Activated T-cell treated with anti-CD3 and anti-CD28 coated beads for 4 hours (primary cell): ENCODE measurements at regions not wholly inside any gene's neighbourhood (a gene's known extent, or its start where the extent isn't known, plus 50 kb on each side); places are given as distances from the start of the nearest gene placed in this dataset.
A peak's percentile ranks its signal among the peaks of the same experiment; 100 is the strongest.

Experiments used
- DNase-seq: peaks from one replicate; pipeline ENCODE4 v3.0.0-alpha.2; 2020

- DNase-seq: no peak
Measured at GRCh38 chr5:52690236-52690768, 97.4 kb upstream of the ITGA1 start.

DNA sequence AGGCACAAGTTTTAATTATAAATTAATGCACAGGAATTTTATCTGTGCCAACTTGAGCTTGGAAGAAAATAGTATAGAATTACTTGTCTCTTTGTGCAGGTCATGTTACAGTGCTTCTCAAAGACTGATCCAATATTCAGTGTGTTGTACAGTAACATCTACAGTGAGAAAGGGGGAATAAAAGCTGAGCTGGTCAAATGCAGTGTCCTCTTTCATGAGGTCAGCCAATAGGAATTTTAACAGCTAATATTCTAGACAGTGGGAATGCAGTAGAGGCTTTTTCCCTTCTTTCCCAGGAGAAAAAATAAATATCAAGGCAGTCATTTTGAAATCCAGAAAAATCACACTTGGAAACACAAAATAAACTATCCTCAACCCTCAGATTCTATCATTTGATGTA lies 95.7 kb upstream of the ITGA1 start:
- DNase-seq: no peak

- no peak for DNase-seq
Measured at GRCh38 chr5:52692606-52693005, 95.1 kb upstream of the ITGA1 start.

DNA sequence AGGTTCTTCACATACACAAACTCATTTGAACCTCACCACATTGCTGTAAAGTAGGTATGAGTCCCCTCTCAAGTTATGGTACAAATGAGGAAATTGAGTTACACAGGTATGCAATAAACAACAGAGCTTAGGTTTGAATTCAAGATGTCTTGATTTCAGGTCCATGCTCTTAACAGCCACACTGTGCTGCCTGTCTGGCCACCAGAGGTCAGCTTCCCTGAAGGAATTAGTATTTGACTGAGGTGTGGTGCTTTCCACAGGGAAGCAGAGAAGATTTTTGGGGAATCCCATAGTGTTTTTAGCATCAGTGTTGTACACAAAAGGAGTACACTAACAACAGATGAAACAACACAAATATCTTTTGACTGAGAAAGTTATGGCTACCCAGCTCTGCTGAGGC lies 94.4 kb upstream of the ITGA1 start:
- DNase-seq: peak; percentile 4

GRCh38 chr5:52693836-52694235 lies 93.9 kb upstream of the ITGA1 start:
- DNase-seq: no peak

DNA sequence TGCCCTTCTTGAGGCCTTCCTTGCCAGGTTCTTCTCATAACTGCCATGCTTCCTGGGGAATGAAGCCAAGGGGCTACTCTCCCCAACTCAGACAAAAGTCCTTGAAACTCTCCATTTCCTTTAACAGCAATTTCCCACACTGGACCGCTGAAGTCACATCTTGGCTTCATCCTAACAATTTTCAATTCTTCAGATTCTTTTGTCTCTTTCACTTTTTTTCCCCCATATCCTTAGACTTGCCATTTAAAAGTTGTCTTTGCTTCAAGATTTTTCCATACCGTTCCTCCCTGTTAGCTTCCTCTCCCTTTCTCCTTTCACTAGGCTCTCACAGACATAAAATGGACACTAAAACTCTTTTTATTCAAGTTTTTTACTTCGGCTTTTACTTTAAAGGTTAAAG lies 93.1 kb upstream of the ITGA1 start:
- no peak for DNase-seq

DNA sequence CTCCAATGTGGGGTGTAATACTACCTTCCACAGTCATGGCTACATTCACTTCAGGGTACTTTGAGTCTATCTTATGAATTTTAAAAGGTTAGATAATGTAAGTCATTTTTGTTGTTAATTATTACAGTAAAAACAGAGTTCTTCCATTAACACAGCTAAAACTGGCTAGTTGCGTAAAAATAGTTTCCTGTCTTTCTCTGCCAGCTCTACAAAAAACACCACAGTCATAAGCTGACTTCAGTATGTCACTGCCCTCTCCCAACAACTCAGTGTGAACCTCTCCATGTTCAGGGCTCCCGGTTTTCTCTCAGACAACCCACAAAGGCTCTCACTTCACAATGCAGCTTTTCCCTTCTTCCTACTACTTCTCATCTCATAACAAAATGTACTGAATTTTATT lies 84.8 kb upstream of the ITGA1 start:
- no peak for DNase-seq

- DNase-seq: no peak
Measured at GRCh38 chr5:52703321-52703720, 84.4 kb upstream of the ITGA1 start.

DNA sequence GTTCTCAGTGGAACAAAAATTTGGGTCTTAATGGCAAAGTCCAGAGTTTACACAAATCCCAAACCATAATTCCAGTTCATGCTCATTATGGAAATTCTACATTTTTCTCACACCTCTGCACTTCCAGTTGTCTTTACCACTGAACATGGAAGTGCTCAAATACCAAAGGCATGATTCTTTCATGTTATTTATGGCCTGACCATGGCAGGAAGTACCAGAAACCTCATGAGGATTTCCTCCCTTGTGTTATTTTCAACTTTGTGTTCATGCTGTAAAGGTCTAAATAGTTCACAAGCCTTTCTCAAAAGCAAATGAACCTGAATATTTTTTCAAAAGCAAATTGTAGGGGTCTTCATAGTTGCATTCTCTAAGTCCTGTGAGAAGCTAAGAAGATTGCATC lies 82.0 kb upstream of the ITGA1 start:
- no peak for DNase-seq

GRCh38 chr5:52706775-52707174 lies 80.9 kb upstream of the ITGA1 start:
- no peak for DNase-seq

GRCh38 chr5:52707616-52708015 lies 80.1 kb upstream of the ITGA1 start:
- no peak for DNase-seq

GRCh38 chr5:52708463-52708862 lies 79.3 kb upstream of the ITGA1 start:
- DNase-seq: no peak

DNA sequence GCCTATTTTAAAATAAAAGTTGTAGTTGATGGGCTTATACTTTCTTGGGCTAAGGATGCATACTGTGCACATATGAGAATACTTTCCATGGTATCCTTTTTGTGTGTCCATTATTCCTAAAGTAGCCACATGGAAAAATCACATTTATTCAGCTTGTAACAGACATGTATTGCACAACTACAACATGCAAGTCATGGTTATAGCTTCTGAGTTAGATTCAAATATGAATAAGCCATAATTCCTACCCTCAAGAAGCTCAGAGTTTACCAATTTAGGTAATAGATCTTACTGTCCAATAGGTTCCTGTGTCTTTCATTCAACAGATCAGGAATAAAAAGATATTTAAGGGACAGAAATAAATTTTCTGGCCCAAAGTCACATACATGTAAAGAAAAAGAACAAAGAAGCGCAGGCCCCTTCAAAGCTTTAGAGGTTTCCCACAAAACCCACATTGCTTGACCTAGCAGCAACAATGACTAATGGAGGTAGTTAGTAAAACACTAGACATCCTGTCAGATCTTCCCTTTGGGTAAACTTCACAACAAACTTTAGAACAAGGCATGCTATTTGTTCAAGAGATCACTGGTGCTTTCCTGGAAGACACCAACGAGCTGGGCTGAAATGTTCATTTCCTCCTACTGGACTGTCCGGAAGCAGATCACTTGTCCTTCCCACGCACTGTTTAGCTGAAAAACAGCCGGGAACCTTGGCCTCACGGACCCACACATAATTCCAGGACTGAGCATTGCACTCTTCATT lies 78.4 kb upstream of the ITGA1 start:
- no peak for DNase-seq

- DNase-seq: no peak
Measured at GRCh38 chr5:52710310-52710971, 77.3 kb upstream of the ITGA1 start.

DNA sequence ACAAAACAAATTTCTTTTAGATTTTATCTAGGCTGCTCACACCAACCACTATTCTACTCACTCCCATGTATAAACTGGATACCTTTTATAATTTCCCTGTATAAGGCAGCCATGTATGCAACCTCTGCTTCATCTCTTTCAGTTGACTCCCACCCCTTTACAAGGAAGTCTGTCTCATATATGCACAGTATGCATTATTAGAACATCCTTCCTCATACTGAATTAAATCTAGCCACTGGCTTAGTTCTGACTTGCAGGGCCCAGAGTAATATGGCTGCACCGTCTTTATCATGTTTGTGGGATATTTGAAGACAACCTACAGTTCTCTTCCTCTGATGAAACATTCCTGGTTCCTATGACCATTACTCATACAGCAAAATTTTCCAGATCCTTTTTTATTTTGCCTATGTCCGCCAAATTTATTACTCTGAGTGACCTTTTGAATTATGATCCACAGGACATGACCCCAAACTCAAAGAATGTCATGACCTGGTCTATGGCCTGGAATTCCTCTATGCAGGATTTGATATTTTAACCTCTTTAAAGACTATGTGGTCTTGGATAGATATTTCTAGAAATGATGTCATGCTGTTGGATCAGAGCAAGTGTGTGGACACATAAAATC lies 76.6 kb upstream of the ITGA1 start:
- DNase-seq: no peak

GRCh38 chr5:52712354-52712753 lies 75.4 kb upstream of the ITGA1 start:
- no peak for DNase-seq

- DNase-seq: peak; percentile 43
Measured at GRCh38 chr5:52725065-52725746, 62.5 kb upstream of the ITGA1 start.

GRCh38 chr5:52725808-52726207 lies 61.9 kb upstream of the ITGA1 start:
- DNase-seq: no peak

GRCh38 chr5:52727020-52727419 lies 60.7 kb upstream of the ITGA1 start:
- DNase-seq: no peak

DNA sequence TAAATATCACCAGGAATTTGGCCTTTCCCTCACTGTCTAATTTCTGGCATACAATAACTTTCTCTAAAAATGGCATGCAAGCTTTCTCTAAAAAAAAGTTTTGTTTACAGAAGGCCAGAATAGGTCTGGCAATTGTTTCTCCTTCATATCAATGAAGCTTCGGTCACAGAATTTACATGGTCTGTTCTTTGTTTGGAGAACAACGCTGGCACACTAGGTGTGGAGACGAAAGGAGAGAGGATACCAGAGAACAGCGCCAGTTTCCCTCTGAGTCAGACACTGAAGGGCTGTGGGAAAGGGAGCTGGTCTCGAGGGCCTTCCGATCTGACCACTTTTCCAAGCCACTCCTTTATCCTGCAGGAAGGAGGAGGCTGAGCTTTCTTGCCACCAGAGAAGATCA lies 60.1 kb upstream of the ITGA1 start:
- DNase-seq: no peak

- DNase-seq: no peak
Measured at GRCh38 chr5:52728224-52728623, 59.5 kb upstream of the ITGA1 start.

DNA sequence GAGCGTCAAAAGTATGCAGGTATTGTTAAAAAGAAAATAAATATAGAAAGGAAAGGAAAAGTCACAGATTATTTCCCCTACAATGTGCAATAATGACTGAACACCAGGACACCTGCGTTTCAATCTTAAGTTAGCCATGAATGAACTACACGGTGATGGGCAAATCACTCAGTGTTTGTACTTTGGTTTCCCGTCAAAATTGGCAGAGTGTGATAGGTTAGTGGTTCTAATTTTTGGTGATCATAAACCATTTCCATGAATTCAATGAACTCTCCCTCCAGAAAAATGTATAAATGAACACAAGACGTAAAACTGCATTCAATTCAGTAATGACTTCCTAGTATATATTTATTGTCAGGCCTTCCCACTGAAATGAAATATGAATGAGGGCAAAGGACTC lies 59.0 kb upstream of the ITGA1 start:
- no peak for DNase-seq

- no peak for DNase-seq
Measured at GRCh38 chr5:52731274-52732027, 56.3 kb upstream of the ITGA1 start.
